Esophagus squamous epithelium (tissue), 5 donors: ENCODE measurements at regions not wholly inside any gene's neighbourhood (a gene's known extent, or its start where the extent isn't known, plus 50 kb on each side); places are given as distances from the start of the nearest gene placed in this dataset.

Experiments used
- DNase-seq: peaks from one replicate; lab custom pipeline; 2025; lab: John Stamatoyannopoulos, UW
- H3K27ac ChIP-seq, 4 donors: fragments of 200-600 bp; sonication (generic); one replicate each; pipeline ENCODE4 v1.5.1; 2016 to 2019; ENCODE audit warnings: mild to moderate bottlenecking in 1 of 4
- H3K27me3 ChIP-seq, 4 donors: fragments of 200-600 bp; sonication (generic); 1 replicate in 3 of 4; 2 replicates in 1 of 4; pipeline versions ENCODE4 v1.5.1 to v1.6.0; 2017 to 2021; ENCODE audit warnings: antibody characterized with exemption in 1 of 4
- H3K36me3 ChIP-seq, 3 donors: fragments of 200-600 bp; sonication (generic); one replicate each; pipeline ENCODE4 v1.5.1; 2016 to 2019
- H3K4me1 ChIP-seq, 3 donors: fragments of 200-600 bp; sonication (generic); one replicate each; pipeline ENCODE4 v1.5.1; 2017 to 2019
- H3K4me3 ChIP-seq, 4 donors: fragments of 200-600 bp; sonication (generic); 1 replicate in 3 of 4; 2 replicates in 1 of 4; pipeline ENCODE4 v1.5.1; 2016 to 2019; ENCODE audit warnings: mild to moderate bottlenecking in 2 of 4, moderate library complexity in 1 of 4
- H3K9me3 ChIP-seq, 3 donors: fragments of 200-600 bp; sonication (generic); one replicate each; pipeline ENCODE4 v1.5.1; 2016 to 2019
- POLR2A ChIP-seq, 4 donors: fragments of 450-650 bp; IDR thresholded peaks; one replicate each; pipeline ENCODE4 v1.6.1; 2017; ENCODE audit warnings: antibody characterized with exemption in 4 of 4, mild to moderate bottlenecking in 4 of 4, moderate library complexity in 3 of 4
- WGBS, 2 donors: methylation state at CpG; one replicate each; pipeline ENCODE4 v1.1.5; 2018; 5-methylcytosine and 5-hydroxymethylcytosine counted together
- intact Hi-C: fragments of 100-400 bp; cut with DNase I; formaldehyde crosslinking; loops from one replicate; pipeline ENCODE4 v1.15.0; 2022
- small RNA-seq, 4 donors: library from RNA; depleted of rRNA; stranded (forward); fragments of <200 nt; gene quantifications; one replicate each; pipeline ENCODE3, GENCODE V24; 2016
- TF ChIP-seq, protein P1 (sequence below), 6 experiments: fragments of 450-650 bp in 4 of 6; fragments of 200-600 bp in 2 of 6; sonication (generic) in 2 of 6; IDR thresholded peaks; one replicate each; pipeline ENCODE4 v1.5.1; 2016 to 2019; ENCODE audit warnings: antibody characterized with exemption in 6 of 6, mild to moderate bottlenecking in 4 of 6, moderate library complexity in 4 of 6
- donor health status: DM: yes; HTN: yes; CAD: no.

DNA sequence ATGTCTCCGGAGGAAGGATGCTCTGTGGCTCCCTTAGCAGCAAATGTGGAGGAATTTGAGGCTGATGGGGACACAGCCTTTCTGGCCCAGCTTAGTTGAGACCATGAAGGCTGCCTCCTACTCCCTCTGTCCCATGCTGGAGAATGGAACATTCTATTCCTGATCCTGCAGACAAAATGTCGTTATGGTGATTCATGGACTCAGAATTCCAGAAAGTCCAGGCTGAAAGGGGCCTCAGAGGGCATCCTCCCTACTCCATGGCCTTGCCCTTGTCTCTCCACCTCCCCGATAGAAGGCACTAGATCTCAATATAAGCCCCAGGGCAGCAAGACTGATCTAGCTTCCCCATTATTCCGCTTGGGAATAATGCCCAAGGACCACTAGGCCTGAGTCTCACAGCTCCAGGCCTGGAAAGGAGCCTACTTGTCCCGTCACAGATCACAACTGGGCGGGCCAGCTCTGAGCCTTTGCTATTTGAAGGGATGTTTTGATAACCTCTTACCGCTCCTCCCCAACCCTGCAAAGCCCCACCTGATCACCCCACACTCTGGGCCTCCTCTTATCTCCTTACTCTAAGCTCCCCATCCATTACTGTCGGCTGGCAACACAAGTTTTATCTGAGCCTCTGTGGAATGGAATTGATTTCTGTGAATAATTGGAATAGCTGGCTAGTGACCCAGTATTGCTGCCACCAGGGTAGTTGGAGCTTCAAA lies 52.8 kb upstream of the TRABD2B start:
- Histone ChIP-seq H3K36me3 (no peaks in the 10 kb centered on the region), H3K27ac (no peak overlapping the region), H3K4me3 (no peak overlapping the region), H3K9me3 (no peaks in the 10 kb centered on the region), H3K27me3 (peaks cover 0 to 9% (median 0%) of the 10 kb centered on the region in 4 donors), H3K4me1 (peaks cover 4 to 25% (median 8%) of the 10 kb centered on the region in 3 donors)
- no peak for DNase-seq
- no peak for TF ChIP-seq POLR2A (IDR thresholded peaks at IDR 0.05)
- TF ChIP-seq, protein P1, sequence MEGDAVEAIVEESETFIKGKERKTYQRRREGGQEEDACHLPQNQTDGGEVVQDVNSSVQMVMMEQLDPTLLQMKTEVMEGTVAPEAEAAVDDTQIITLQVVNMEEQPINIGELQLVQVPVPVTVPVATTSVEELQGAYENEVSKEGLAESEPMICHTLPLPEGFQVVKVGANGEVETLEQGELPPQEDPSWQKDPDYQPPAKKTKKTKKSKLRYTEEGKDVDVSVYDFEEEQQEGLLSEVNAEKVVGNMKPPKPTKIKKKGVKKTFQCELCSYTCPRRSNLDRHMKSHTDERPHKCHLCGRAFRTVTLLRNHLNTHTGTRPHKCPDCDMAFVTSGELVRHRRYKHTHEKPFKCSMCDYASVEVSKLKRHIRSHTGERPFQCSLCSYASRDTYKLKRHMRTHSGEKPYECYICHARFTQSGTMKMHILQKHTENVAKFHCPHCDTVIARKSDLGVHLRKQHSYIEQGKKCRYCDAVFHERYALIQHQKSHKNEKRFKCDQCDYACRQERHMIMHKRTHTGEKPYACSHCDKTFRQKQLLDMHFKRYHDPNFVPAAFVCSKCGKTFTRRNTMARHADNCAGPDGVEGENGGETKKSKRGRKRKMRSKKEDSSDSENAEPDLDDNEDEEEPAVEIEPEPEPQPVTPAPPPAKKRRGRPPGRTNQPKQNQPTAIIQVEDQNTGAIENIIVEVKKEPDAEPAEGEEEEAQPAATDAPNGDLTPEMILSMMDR (IDR thresholded peaks at IDR 0.05) = no peak
- intact Hi-C loops = no loop called here
- 76 to 97% methylated on average over 6 to 7 of the region's 8 CpGs for WGBS, 2 donors

DNA sequence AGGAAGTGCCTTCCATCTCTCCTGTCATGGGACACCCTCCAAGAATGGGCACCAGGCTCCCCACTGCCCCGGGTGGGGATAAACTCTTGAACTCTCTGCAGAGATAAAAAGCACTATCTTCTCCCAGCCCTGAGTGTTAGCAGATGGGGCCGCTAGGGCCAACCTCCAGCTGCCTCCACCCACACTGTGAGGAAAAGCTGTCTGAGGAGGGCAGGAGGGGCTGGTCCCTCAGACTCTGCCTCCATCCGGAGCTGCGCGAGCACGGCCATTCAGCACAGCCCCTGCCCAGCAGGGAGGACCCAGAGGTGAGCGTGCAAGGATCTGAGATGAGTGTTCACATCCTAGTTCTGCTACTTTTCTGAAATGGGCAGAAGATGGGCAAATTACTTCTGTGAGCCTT lies 51.8 kb upstream of the TRABD2B start:
- Histone ChIP-seq H3K9me3 (no peaks in the 10 kb centered on the region), H3K4me3 (no peak overlapping the region), H3K4me1 (peaks cover 4 to 25% (median 8%) of the 10 kb centered on the region in 3 donors), H3K27ac (no peak overlapping the region), H3K27me3 (peaks cover 0 to 6% (median 0%) of the 10 kb centered on the region in 4 donors), H3K36me3 (no peaks in the 10 kb centered on the region)
- TF ChIP-seq, protein P1 (IDR thresholded peaks at IDR 0.05) = no peak
- no peak for TF ChIP-seq POLR2A (IDR thresholded peaks at IDR 0.05)
- 63 to 78% methylated on average over 5 of the region's 7 CpGs for WGBS, 2 donors
- intact Hi-C loops = no loop called here
- no peak for DNase-seq

DNA sequence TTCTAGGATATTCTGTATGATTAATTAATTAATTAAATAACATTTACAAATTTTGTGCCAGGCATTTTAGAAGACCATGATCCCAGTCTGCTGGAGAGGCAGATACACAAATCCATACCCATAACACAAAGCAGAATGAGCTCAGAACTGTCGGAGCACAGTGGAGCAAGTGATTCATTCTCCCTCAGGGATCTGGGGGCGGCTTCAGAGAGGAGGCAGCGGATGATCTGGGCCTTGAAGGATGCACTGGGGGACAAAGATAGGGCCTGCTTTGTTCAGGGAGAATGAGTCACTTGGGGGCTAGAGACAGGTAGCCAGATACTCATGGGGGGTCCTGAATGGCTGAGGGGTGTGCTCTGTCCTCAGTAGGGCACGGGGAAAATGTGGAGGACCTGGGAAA lies 50.9 kb upstream of the TRABD2B start:
- intact Hi-C loops = no loop called here
- WGBS, 2 donors = 38 to 57% methylated on average over 4 of the region's 4 CpGs
- H3K4me3 ChIP-seq = no peak overlapping the region
- H3K4me1 ChIP-seq = peaks cover 4 to 25% (median 8%) of the 10 kb centered on the region in 3 donors
- DNase-seq = no peak
- peaks cover 0 to 6% (median 0%) of the 10 kb centered on the region in 4 donors for H3K27me3 ChIP-seq
- no peaks in the 10 kb centered on the region for H3K9me3 ChIP-seq
- H3K36me3 ChIP-seq = no peaks in the 10 kb centered on the region
- no peak for TF ChIP-seq POLR2A (IDR thresholded peaks at IDR 0.05)
- TF ChIP-seq, protein P1 (IDR thresholded peaks at IDR 0.05) = no peak
- H3K27ac ChIP-seq = peak overlapping the region in 2 of 4 donors; percentile 20 to 43

DNA sequence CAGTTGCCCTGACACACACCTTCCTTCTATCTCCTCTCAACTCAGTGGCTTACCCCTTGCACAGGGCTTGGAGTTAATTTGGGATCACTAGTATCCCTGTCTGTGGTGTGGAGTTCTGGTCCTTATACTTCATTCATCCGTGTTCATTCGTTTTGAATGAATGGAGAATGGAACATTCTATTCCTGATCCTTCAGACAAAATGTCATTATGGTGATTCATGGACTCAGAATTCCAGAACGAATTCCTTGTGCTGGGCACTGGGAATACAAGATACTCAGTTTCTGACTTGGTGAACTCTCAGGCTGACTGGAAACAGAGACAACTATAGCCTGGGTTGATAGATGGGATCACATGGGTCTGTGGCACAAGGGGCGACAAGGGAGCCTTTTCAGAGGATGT lies 49.9 kb upstream of the TRABD2B start:
- peaks cover 0 to 15% (median 0%) of the 10 kb centered on the region in 3 donors for H3K4me1 ChIP-seq
- H3K27ac ChIP-seq = peak overlapping the region in 1 of 4 donors; percentile 46
- no peak for TF ChIP-seq POLR2A (IDR thresholded peaks at IDR 0.05)
- TF ChIP-seq, protein P1 (IDR thresholded peaks at IDR 0.05) = no peak
- intact Hi-C loops = no loop called here
- H3K36me3 ChIP-seq = no peaks in the 10 kb centered on the region
- 62 to 69% methylated on average over 4 of the region's 4 CpGs for WGBS, 2 donors
- peaks cover 0 to 10% (median 0%) of the 10 kb centered on the region in 4 donors for H3K27me3 ChIP-seq
- DNase-seq = no peak
- no peaks in the 10 kb centered on the region for H3K9me3 ChIP-seq
- H3K4me3 ChIP-seq = no peak overlapping the region

Small RNA genes lying in the stretch of these regions (small RNA-seq; reads per million reads assigned to genes)
- gene CYP46A4P = 0 reads per million in 4 donors
